EL (cell line): ENCODE measurements at regions not wholly inside any gene's neighbourhood (a gene's known extent, or its start where the extent isn't known, plus 50 kb on each side); places are given as distances from the start of the nearest gene placed in this dataset.
A peak's percentile ranks its signal among the peaks of the same experiment; 100 is the strongest.

ENCODE experiments used
- DNase-seq: peaks from one replicate; pipeline ENCODE4 v3.0.0-alpha.2; 2016

DNA sequence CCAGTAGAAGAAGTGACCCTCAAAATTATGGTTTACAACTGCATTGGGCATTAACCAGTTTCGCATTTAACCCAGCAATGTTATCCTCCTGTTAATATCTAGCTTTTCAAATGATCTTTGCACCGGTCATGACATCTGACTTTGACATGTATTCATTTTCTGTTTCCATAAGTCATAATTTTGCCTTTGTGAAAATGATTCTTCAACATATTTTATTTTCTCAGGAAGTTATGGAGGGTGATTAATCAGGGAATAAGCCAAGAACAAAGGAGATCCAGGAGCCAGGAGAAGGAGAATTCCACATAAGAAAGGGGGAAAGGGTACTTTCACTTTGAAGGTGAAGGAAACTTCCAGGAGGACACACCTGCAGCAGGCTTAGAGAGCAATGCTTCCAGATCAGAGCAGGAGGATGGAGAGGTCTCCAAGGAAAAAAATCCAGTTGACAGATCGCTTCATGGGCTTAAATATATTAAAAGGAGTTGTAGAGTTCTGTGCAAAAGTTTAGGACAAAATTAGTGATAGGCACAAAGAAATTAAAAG, 92.1 kb upstream of the FAM3C start:
- no peak for DNase-seq

DNA sequence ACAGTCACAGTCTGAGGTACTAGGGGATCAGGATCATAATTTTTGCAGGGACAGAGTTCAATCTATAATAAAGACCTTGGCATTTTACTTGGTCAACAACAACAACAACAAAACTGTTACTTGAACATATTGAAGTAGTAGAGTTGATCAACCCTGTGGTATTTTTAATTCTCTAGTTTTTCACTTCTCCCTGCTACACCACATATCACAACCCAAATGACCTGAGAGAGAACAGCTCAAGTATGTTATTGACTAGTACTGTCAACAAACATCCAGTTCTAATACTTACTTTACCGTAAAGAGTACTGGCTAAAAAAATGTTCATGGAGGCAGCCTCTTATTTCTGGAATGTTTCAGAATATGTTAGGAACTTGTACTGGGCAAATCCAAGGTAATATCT, 90.5 kb upstream of the FAM3C start:
- DNase-seq, result no peak

DNA sequence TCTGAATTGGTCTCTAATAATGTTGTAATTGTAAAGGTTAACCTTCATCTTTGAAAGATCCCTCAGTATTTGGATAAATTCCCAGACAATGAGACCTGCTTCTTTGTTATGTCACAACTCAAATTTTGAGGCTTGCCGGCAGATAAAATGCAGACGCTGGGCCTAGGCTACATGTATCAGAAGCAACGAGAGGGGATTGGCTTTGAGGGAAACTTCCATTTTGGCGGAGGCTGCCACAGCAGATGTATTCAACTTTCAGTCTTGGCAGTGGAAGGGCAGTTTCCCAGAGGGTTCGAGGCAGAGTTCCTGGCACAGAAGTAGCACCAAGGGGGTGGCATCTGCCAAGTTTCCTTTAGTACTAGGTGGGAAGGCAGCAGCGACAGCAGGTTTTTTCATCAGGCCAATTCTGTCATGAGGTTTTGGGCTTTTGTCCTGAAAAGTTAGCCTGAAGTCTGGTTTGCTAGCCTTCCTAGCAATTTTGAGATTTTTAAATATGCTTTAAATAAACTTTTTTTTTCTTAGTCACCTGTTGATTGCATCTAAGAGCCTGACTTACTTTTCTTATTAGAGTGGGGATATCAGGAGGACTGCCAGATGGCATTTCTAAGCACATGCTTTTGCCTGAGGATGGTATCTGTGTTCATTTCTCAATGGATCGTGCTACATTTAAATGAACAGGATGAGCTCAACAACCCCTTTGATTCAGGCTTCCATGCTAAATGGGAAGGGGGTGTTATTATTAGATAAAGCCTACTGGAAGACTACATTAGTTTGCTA, 89.5 kb upstream of the FAM3C start:
- peak; percentile 8 for DNase-seq

DNA sequence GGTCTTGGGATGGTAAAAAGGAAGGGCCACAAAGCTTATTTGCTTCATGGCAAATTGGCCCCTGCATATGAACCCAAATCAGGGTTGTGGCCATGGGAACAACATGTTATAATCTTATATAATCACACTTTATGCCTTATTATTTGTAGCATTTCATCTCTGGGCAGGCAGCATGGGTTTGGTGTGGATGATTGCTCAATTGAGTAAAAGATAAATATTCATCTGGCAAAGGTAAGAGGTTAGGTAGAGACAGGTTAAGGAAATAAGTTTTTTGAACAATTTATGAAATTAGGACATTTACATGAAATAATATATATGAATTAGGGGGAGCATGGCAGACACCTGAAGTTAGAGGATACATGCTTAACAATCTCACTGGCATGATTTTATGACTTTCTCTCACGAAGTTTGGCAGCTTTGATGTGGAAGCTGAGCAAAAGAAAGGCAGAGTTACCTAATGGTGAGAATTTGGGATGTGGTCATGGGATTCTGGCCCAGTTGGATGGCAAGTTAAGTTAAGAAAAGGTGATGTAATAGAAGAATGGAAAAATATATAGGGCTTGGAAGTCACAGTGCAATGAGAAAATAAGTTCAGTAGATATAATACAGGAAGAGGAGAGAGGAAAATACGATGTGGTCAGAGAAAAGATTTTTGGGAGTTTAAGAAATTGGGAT, 88.1 kb upstream of the FAM3C start:
- DNase-seq, result no peak

DNA sequence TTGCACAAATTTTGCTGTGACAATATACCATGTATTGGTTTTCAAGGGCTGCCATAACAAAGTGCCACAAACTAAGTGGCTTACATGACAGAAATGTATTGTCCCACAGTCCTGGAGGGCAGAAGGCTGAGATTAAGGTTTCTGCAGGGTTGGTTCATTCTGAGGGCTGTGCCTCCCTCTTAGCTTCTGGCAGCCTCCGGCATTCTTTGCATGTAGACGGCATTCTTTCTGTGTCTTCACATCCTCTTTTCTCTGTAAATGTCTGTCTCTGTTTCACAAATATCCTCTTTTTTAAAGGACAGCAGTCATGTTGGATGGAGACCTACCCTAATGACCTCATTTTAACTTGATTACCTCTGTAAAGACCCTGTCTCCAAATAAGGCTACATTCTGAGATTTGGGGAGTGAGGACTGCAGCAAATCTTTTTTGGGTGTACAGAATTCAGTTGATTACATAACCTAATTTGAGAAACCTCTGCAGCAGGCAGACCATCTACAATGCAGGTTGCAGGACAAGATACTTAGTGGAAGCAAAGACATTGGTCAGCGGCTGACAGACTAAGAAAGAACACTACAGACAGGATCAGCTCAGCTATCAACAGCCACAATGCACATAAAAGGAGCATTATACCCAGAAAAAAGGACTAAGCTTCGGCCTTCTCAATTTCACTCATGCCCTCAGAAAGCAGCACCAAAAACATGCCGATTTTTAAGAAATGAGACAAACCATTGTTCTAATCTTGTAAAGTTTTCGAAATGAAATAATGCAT, 84.6 kb upstream of the FAM3C start:
- no peak for DNase-seq

DNA sequence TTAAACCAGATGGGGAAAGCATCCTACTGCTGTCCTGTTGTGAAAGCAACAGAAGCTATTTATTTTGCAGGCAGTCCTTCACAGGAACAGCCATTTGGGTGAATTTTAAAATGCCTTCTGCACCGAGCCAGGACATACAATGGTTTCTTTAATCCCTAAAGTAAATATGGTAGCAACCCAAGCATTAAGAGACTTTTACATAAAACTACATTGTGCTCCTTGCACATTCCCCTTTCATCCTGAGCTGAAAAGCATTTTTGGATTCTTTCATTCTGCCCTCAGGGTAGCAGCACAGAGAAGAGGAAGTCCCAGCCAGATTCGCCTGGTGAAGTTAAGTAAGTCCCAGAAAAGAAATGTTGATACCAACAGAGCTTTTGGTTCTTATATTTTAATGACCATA, 84.0 kb upstream of the FAM3C start:
- peak; percentile 33 for DNase-seq

DNA sequence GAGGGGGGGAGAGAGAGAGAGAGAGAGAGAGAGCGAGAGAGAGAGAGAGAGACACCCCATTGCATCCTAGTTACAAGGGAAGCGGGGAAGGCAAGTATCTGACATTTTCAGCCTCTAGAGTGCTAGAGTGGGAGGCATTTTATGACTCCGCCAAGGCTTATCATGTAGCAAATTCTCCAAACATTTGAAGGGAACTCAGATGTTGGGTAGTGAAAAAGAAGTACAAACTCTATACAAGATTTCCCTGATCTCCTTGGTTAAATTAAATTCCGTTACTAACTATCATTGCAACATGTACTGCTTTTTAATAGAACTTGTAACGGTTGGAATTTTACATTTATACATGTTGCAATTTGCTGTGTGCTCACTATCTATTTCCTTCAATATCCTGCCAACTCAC, 83.4 kb upstream of the FAM3C start:
- no peak for DNase-seq

DNA sequence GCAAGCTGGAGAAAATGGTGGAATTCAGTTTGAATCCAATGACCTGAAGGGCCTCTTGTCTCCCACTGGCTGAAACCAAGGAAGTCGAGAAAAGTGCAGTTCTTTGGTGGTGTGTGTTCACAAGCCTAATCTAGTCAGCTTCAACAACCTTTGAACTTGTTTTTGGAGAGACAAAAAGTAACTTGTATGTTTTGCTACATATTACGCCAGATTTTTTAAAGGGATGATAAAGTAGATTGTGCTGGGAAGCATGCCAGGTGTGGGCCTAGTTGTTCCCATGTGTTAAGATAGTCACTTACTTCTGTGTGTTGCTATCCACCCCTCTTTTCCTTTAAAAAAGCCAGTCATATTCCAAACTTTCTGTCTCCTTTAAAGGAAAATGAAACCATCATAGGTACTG, 79.7 kb upstream of the FAM3C start:
- no peak for DNase-seq

DNA sequence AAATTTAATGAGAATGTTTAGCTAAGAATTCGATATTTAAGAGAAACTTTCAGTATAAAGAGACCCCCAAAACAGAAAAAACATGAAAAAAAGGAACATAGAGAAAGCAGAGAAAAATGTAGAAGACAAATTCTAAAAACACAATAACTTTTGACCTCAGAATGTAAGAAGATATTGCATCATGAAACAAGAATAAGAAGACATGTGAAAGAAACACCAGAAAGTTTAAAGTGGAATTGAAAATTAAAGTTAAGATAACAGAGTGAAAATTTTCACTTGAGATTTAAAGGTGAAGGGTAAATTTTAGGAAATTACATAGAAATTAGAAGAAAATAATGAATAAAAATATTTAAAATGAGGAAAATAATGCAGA, 78.2 kb upstream of the FAM3C start:
- no peak for DNase-seq

DNA sequence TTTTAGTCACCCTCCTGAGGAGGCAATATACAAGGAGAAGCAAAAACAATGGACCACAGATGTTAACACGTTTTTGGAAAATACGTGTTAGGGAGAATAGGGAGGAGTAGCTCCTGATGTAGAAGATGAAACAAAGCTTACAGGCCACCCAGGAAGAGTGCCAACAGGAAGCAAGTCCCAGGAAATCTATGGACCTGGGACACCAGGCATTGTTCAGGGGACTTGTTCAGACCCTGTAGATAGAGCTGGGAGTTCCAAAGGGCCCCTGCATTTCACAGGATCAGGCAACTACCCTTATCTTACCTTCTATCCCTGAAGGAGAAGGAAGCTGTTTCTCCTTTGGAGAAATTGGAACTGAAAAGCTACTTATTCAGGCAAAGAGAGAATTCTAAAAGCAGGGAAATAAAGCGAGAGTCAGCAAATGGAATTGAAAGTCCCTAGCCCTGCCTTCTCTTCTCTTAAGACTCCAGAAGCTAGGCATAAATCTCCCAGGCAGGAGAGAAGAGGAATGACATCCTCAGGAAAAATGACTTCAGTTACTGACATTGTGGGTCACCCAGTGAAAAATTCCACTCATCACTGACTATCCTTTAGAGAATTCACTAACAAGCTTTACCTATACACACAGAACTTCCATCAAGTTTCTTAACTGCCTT, 77.7 kb upstream of the FAM3C start:
- no peak for DNase-seq

DNA sequence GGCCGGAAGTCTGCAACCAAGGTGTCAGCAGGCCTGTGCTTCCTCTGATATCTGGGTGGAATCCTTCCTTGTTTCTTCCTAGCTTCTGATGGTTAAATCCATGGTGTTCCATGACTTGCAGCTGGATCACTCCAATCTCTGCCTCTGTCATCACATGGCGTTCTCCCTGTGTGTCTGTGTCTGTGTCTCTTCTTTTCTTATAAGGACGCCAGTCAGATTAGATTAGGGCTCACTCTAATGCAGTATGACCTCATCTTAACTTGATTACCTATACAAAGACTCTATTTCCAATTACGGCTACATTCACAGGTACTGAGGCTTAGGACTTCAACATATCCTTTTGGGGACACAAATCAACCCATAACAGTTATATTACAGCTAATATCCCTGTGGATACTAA, 70.3 kb upstream of the FAM3C start:
- DNase-seq, result no peak

DNA sequence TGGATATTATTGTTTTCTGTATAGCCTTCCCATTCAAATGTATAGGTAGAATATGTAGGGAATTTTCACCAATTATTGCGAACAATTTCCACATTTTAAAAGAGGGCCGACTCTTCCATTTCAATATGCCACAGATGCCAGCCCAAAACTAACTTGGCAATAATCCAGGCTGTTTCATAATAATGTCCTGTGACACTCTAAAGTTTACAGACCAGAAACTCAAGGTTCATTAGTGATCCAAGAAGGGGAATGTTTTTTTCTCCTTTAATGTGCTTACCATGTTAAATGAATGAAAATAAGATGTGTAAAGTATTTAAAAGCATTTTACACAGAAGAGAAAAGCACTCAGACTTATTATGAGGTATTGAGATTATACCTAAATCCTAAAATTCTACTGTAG, 63.0 kb upstream of the FAM3C start:
- DNase-seq, result no peak

DNA sequence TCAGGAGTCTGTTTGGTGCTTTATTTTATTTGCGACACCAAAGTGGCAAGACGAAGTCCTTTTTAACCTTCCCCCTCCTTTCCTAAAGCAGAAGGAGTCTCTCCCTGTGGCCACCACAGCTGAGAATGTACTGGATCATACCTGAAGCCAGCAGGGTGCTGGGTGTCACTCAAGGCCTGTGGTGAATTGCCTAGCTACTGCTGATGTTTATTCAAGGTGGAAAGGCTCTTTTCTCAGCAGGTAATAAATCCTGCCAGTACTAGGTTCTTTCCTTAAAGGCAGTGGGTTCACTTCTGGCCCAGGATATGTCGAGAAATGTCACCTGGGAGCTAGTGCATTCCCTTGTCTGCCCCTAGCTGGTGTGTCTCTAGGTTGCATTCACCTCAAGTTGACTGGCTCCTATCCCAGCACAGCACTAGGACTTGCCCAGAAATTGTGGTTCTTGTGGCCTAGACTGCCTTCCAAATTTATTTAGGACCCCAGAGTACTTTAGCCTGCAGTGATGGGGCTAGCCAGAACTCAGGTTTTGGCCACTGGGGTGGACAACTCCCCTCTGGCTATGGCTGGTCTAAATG, 60.8 kb upstream of the FAM3C start:
- DNase-seq, result no peak

DNA sequence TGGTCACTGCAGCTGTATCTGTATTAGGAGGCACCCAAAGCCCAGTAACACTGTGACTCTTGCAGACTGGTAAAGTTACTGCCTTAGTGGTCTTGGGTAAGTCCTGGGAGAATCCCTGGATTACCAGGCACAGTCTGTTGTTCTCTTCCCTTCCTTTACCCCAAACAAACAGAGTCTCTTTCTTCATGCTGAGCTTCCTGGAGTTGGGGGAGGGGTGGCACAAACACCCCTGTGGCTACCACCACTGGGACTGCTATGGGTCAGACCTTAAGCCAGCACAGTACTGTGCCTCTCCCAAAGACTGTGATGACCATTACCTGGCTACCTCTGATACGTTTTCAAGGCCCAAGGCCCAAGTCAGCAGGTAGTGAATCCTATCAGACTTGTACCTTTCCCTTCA, 59.9 kb upstream of the FAM3C start:
- DNase-seq, result no peak

DNA sequence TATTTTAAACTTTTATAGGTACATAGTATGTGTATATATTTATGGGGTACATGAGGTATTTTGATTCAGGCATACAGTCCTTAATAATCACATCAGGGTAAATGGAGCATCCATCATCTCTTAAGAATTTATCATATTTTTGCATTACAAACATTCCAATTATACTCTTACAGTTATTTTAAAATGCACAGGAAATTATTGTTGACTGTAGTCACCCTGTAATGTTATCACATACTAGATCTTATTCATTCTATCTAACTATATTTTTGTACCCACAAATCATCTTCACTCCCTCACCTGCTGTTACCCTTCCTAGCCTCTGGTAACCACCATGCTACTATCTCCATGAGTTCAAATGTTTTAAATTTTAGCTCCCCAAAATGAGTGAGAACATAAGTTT, 56.3 kb upstream of the FAM3C start:
- peak; percentile 29 for DNase-seq

DNA sequence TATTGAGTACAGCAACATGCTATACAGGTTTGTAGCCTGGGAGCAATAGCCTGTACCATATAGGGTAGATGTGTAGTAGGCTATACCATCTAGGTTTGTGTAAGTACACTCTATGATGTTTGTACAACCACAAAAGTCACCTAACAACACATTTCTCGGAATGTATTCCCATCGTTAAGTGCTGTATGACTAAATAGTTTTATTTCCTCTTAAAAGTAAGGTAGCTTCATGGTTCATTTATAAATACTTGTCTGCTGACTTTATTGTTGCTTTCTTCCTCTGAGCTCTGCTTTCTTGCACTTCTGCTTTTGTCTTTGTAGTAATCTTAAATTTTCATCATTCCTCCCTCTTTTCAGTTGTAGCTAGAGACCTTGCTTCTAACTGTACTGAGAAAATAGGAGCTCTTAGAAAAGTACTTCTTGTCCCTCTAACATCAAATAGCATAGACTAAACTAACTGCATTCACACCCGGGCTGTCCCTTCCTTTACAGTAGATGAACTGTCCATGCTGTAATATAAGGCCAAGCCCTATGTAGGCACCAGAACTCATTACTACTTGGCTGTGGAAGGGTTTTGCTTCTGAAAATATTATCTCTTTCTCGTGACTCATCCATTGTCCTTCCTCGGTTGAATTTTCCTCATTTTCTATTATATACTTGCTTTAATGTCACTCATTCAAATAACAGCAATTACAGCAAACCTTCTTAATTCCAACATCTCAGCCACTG, 55.4 kb upstream of the FAM3C start:
- DNase-seq, result no peak

DNA sequence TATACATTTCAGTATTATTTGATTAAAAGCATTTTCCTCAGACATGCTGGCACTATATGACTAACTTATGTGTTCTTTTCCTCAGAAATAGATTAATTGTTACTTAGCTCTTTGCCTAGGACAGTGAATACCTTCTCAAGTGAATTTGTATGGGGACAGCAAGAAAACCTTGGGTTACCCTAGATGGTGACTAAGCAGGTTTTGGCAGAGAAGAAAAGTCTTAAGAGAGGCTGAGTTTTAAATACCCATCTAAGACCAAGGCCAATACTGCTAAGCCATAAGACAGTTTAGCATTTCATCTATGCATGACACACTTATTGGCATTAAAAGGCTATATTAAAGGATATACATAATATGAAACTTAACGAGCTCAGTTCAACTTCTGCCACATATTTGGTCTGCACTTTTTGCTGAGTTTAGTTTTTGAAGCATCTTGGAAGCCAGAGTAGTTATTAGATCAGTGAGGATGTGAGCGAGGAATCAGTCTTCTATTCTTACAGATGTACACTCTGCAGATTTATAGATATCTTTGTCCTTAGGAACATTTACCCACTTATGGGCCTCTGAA, 54.6 kb upstream of the FAM3C start:
- no peak for DNase-seq

DNA sequence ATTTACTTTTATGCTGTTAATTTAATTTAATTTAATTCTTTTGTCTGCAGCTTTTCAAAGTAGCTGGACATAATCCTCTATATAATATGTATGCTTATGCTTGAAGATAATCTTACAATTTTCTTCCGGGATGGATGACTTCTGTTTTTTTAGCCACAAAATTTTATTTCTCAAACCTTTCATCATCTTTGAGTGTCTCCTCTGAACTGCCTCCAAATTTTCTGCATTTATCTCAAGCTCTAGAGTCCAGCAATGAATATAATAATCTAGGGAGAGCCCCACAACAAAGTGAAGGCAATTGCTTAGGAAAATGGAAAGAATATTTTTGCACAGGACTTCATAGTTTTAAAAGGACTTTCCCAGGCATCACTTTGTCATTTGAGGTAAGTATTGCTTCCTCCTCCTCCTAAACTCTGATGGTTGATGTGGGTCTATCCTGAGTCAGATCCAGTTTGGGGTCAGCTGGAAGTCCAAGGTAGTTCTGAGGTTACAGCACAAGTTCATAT, 53.7 kb upstream of the FAM3C start:
- no peak for DNase-seq

DNA sequence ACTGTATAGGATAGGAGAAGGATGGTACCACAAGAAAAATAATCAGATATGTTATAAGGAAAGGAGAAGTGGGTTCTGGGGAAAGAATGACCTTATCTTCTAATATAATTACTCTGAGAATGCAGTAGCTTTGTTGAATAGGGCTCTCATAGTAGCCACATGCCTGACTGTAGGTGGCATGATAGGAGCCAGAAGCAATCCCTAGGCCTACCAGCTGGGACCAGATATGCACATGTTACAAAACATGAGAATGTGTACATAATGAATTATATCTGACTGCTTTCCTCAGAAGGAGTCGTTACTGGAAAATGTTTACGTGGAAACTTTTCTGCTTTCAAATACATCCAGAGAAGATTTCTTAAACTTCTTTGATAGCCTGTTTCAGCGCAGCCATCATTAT, 53.2 kb upstream of the FAM3C start:
- DNase-seq, result no peak

DNA sequence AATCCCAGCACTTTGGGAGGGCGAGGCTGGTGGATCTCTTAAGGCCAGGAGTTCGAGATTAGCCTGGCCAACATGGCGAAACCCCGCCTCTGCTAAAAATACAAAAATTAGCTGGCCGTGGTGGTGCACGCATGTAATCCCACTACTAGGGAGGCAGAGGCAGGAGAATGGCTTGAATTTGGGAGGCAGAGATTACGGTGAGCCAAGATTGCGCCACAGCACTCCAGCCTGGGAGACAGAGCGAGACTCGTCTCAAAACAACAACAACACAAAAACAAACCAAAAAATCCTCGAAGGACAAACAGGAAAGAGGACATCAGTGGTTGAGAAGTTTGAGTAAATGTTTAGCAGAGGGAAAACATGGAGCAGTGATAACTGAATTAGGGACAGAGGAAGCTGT, 52.3 kb upstream of the FAM3C start:
- DNase-seq, result no peak

DNA sequence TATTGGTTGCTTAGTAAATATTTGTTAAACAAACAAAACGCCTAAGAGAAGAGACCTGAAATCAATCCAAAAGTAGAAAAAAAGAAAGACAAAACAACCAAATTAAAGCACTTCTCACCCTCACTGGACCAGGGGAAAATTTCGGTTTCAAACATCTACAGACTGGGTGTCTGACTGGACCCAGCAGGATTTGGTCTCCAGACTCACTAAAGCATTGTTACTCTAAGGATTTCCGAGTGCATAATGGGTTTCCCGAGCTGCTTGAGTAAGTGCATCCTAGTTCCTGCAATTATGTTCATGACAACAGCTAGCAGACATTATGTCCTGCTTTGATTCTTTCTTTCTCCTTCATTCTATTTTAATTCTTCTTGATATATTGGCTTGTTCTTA, 51.8 kb upstream of the FAM3C start:
- no peak for DNase-seq
